Mesendoderm (in vitro differentiated cells): ENCODE measurements at regions not wholly inside any gene's neighbourhood (a gene's known extent, or its start where the extent isn't known, plus 50 kb on each side); places are given as distances from the start of the nearest gene placed in this dataset.
A peak's percentile ranks its signal among the peaks of the same experiment; 100 is the strongest.
"Not testable (repeated sequence)": the region's sequence is repeated elsewhere in the genome, so short reads cannot be mapped to it uniquely, and the experiment has no call there.

Source experiments
- DNase-seq: peaks from one replicate; pipeline ENCODE4 v3.0.0; 2013
- H2AK5ac ChIP-seq: 2 replicates; pipeline ENCODE4 v1.6.1; 2013; ENCODE audit warnings: low read length, inconsistent platforms
- H2BK120ac ChIP-seq: 2 replicates; pipeline ENCODE4 v1.6.1; 2013; ENCODE audit warnings: low read depth, mild to moderate bottlenecking, low read length, moderate library complexity, mixed read lengths
- H2BK15ac ChIP-seq: replicated peaks from 2 replicates; pipeline ENCODE4 v1.6.1; 2013; ENCODE audit warnings: low read depth, mild to moderate bottlenecking, moderate library complexity
- H2BK5ac ChIP-seq: 2 replicates; pipeline ENCODE4 v1.6.1; 2013; ENCODE audit warnings: low read length, inconsistent platforms
- H3K18ac ChIP-seq: 2 replicates; pipeline ENCODE4 v1.6.1; 2013; ENCODE audit warnings: mild to moderate bottlenecking, low read length, mixed read lengths
- H3K23ac ChIP-seq: one replicate; pipeline ENCODE4 v1.6.1; 2013; ENCODE audit warnings: low read length
- H3K27ac ChIP-seq: 2 replicates; pipeline ENCODE4 v1.5.1; 2013; ENCODE audit warnings: low read depth, mild to moderate bottlenecking, inconsistent platforms, low read length, moderate library complexity
- H3K27me3 ChIP-seq: 2 replicates; pipeline ENCODE4 v1.6.1; 2013; ENCODE audit warnings: low read length, control low read depth, mild to moderate bottlenecking, inconsistent platforms; ENCODE audit not compliant: insufficient read depth, poor library complexity
- H3K36me3 ChIP-seq: 2 replicates; pipeline ENCODE4 v1.6.1; 2013; ENCODE audit warnings: low read length, inconsistent platforms; ENCODE audit not compliant: control insufficient read depth, insufficient read depth
- H3K4ac ChIP-seq: one replicate; pipeline ENCODE4 v1.6.1; 2013; ENCODE audit warnings: low read depth, mild to moderate bottlenecking, low read length, moderate library complexity
- H3K4me1 ChIP-seq: 2 replicates; pipeline ENCODE4 v1.6.1; 2013; ENCODE audit warnings: low read depth, low read length, inconsistent platforms; ENCODE audit not compliant: control insufficient read depth
- H3K4me2 ChIP-seq: 2 replicates; pipeline ENCODE4 v1.6.1; 2013; ENCODE audit warnings: low read length
- H3K4me3 ChIP-seq: 2 replicates; pipeline ENCODE4 v1.5.1; 2013; ENCODE audit warnings: mild to moderate bottlenecking, low read length
- H3K56ac ChIP-seq: one replicate; pipeline ENCODE4 v1.6.1; 2013; ENCODE audit warnings: low read length
- H3K79me1 ChIP-seq: 2 replicates; pipeline ENCODE4 v1.6.1; 2013; ENCODE audit warnings: low read length, inconsistent platforms
- H3K79me2 ChIP-seq: 2 replicates; pipeline ENCODE4 v1.6.1; 2013; ENCODE audit warnings: mild to moderate bottlenecking, low read length; ENCODE audit not compliant: control insufficient read depth, insufficient read depth
- H3K9ac ChIP-seq: 2 replicates; pipeline ENCODE4 v1.6.1; 2013; ENCODE audit warnings: low read length, inconsistent platforms
- H4K5ac ChIP-seq: one replicate; pipeline ENCODE4 v1.6.1; 2013; ENCODE audit warnings: low read length
- H4K8ac ChIP-seq: one replicate; pipeline ENCODE4 v1.6.1; 2013; ENCODE audit warnings: low read depth, mild to moderate bottlenecking, control low read depth, low read length, moderate library complexity
- WGBS: extraction: QIAGEN DNeasy Blood & Tissue Kit; methylation state at CpG from one replicate; pipeline ENCODE4 v1.1.7; 2013; ENCODE audit warnings: low lambda C conversion rate, missing lambda C conversion rate; ENCODE audit not compliant: insufficient coverage; ENCODE audit errors: extremely low coverage; 5-methylcytosine and 5-hydroxymethylcytosine counted together

DNA sequence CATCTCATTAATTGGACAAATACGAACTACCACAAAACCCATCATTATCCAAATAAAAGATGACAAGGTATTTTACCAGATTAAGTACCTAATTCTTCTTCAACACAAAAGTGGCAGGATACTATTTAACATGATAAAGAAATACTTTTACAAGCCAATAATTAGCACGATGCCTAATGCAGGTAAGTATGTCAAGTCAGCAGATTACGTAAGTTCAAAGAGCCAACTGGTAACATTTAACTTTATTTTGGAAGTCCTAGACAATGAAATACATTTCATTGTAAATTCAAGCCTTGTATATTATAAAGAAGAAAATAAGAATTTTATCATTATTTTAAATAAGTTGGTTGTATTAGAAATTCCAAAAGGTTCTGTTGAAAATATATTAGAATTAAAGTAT, 535.3 kb upstream of the SOX9 start:
- H3K79me1 ChIP-seq, result no peaks in the 10 kb centered on the region
- H3K56ac ChIP-seq, result no peak overlapping the region
- no peaks in the 10 kb centered on the region for H3K27me3 ChIP-seq
- H2AK5ac ChIP-seq, result no peak overlapping the region
- H3K27ac ChIP-seq, result no peak overlapping the region
- no peak overlapping the region for H2BK5ac ChIP-seq
- no peaks in the 10 kb centered on the region for H3K79me2 ChIP-seq
- DNase-seq, result no peak
- no peaks in the 10 kb centered on the region for H3K36me3 ChIP-seq
- no peaks in the 10 kb centered on the region for H3K4me1 ChIP-seq
- H3K4me3 ChIP-seq, result no peak overlapping the region
- H4K8ac ChIP-seq, result no peak overlapping the region
- WGBS, result no CpG with 5 or more reads among the region's 3 CpGs
- H4K5ac ChIP-seq, result no peak overlapping the region
- H2BK15ac ChIP-seq, result no peak overlapping the region
- H2BK120ac ChIP-seq, result no peak overlapping the region
- H3K18ac ChIP-seq, result no peak overlapping the region
- H3K9ac ChIP-seq, result no peak overlapping the region
- no peak overlapping the region for H3K23ac ChIP-seq
- H3K4me2 ChIP-seq, result no peak overlapping the region
- no peak overlapping the region for H3K4ac ChIP-seq

- no peak for DNase-seq
- H3K4me2 ChIP-seq, result no peak overlapping the region
- H3K4me1 ChIP-seq, result no peaks in the 10 kb centered on the region
- no peaks in the 10 kb centered on the region for H3K27me3 ChIP-seq
- no peak overlapping the region for H3K18ac ChIP-seq
- H3K27ac ChIP-seq, result no peak overlapping the region
- no peaks in the 10 kb centered on the region for H3K79me2 ChIP-seq
- H3K4ac ChIP-seq, result no peak overlapping the region
- H2BK120ac ChIP-seq, result no peak overlapping the region
- H2BK15ac ChIP-seq, result no peak overlapping the region
- no peak overlapping the region for H2AK5ac ChIP-seq
- no peaks in the 10 kb centered on the region for H3K79me1 ChIP-seq
- H2BK5ac ChIP-seq, result no peak overlapping the region
- no peak overlapping the region for H4K5ac ChIP-seq
- no peak overlapping the region for H4K8ac ChIP-seq
- H3K56ac ChIP-seq, result no peak overlapping the region
- H3K4me3 ChIP-seq, result no peak overlapping the region
- H3K36me3 ChIP-seq, result no peaks in the 10 kb centered on the region
- no peak overlapping the region for H3K9ac ChIP-seq
- H3K23ac ChIP-seq, result no peak overlapping the region
Observed at GRCh38 chr17:71592431-71592830, 528.4 kb upstream of the SOX9 start.

GRCh38 chr17:71593078-71593477, 527.7 kb upstream of the SOX9 start:
- H3K18ac ChIP-seq, result no peak overlapping the region
- no peaks in the 10 kb centered on the region for H3K36me3 ChIP-seq
- no peak overlapping the region for H2BK15ac ChIP-seq
- H3K23ac ChIP-seq, result no peak overlapping the region
- H3K27me3 ChIP-seq, result no peaks in the 10 kb centered on the region
- H4K5ac ChIP-seq, result no peak overlapping the region
- no CpG with 5 or more reads among the region's 1 CpG for WGBS
- no peak overlapping the region for H3K27ac ChIP-seq
- no peak overlapping the region for H3K4me3 ChIP-seq
- H3K9ac ChIP-seq, result no peak overlapping the region
- H3K56ac ChIP-seq, result no peak overlapping the region
- H2AK5ac ChIP-seq, result no peak overlapping the region
- no peak overlapping the region for H2BK120ac ChIP-seq
- DNase-seq, result no peak
- no peak overlapping the region for H2BK5ac ChIP-seq
- H3K4ac ChIP-seq, result no peak overlapping the region
- H3K4me2 ChIP-seq, result no peak overlapping the region
- no peaks in the 10 kb centered on the region for H3K4me1 ChIP-seq
- H4K8ac ChIP-seq, result no peak overlapping the region
- H3K79me2 ChIP-seq, result no peaks in the 10 kb centered on the region
- H3K79me1 ChIP-seq, result no peaks in the 10 kb centered on the region

DNA sequence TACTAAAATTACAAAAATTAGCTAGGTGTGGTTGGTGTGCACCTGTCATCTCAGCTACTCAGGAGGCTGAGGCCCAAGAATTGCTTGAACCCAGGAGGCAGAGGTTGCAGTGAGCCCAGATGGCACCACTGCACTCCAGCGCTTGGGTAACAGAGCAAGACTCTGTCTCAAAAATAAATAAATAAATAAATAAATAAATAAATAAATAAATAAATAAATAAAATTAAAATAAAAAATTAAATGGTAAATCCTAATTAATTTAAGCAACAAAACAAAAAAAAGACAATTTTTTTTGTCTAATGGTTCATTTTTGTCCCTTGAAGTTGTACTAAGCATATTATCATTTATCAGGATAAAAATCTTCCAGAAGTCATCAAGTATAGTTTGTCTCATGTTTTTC, 521.2 kb upstream of the SOX9 start:
- not testable (repeated sequence) for H3K23ac ChIP-seq, H3K36me3 ChIP-seq, H3K9ac ChIP-seq, H2BK120ac ChIP-seq, H3K4me3 ChIP-seq, H3K4me1 ChIP-seq, H2AK5ac ChIP-seq, H3K18ac ChIP-seq, H3K4me2 ChIP-seq, H2BK15ac ChIP-seq, H2BK5ac ChIP-seq, H4K5ac ChIP-seq, H3K4ac ChIP-seq, H3K79me1 ChIP-seq, H3K79me2 ChIP-seq, H4K8ac ChIP-seq, H3K56ac ChIP-seq, DNase-seq, H3K27ac ChIP-seq, H3K27me3 ChIP-seq
- WGBS, result no CpG with 5 or more reads among the region's 1 CpG

- Histone ChIP-seq H3K18ac (no peak overlapping the region), H3K4me2 (no peak overlapping the region), H3K23ac (no peak overlapping the region), H3K4ac (no peak overlapping the region), H2AK5ac (no peak overlapping the region), H4K5ac (no peak overlapping the region), H3K79me1 (no peaks in the 10 kb centered on the region), H3K27ac (no peak overlapping the region), H4K8ac (no peak overlapping the region), H2BK120ac (peak overlapping the region; percentile 45), H3K27me3 (no peaks in the 10 kb centered on the region), H2BK5ac (no peak overlapping the region), H3K9ac (no peak overlapping the region), H2BK15ac (no peak overlapping the region), H3K4me1 (no peaks in the 10 kb centered on the region), H3K79me2 (no peaks in the 10 kb centered on the region), H3K56ac (no peak overlapping the region), H3K36me3 (no peaks in the 10 kb centered on the region), H3K4me3 (no peak overlapping the region)
- no peak for DNase-seq
- WGBS, result no CpG with 5 or more reads among the region's 8 CpGs
Observed at GRCh38 chr17:71600137-71600789, 520.6 kb upstream of the SOX9 start.

DNA sequence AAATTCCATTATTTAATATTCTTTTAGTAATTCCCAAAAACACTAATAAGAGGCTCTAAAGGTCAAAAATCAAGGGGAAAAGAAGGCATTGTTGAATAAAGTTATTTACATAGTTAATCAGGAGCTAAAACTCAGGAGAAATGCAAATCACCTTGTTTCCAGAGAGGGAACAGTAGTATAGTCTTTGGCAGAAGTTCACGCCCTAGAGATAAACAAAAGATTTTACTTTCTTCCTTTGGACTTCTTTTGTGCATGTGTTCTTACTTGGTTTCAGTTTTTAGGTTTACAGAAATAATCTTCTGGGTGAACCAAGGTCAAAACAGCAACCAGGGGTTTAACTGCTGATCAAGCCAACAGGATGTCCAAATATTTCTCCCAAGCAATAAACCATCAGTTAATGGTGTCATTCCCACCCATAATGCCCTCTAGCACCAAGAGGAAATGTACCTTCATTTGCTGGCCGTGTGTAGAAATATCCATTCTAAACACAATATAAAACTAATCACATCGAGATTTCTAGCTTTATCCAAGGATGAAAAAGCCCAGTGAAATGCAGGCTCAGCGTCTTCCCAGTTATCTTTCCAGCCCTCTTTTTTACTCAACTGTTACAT, 518.8 kb upstream of the SOX9 start:
- Histone ChIP-seq H3K4ac (no peak overlapping the region), H3K36me3 (no peaks in the 10 kb centered on the region), H2BK15ac (no peak overlapping the region), H3K27ac (no peak overlapping the region), H3K56ac (no peak overlapping the region), H3K27me3 (no peaks in the 10 kb centered on the region), H3K4me1 (no peaks in the 10 kb centered on the region), H3K79me2 (no peaks in the 10 kb centered on the region), H3K4me2 (no peak overlapping the region), H2AK5ac (no peak overlapping the region), H3K18ac (no peak overlapping the region), H4K8ac (no peak overlapping the region), H3K4me3 (no peak overlapping the region), H2BK5ac (no peak overlapping the region), H3K23ac (no peak overlapping the region), H2BK120ac (no peak overlapping the region), H4K5ac (no peak overlapping the region), H3K79me1 (no peaks in the 10 kb centered on the region), H3K9ac (no peak overlapping the region)
- DNase-seq, result no peak
- no CpG with 5 or more reads among the region's 4 CpGs for WGBS
